NOMO-1 treated with dmso at 0.1 percent for 144 hours (cell line): ENCODE measurements at regions not wholly inside any gene's neighbourhood (a gene's known extent, or its start where the extent isn't known, plus 50 kb on each side); places are given as distances from the start of the nearest gene placed in this dataset.

ENCODE experiments used
- DNase-seq: peaks from one replicate; lab custom pipeline; 2025; ENCODE audit not compliant: unreplicated experiment; lab: John Stamatoyannopoulos, UW

DNA sequence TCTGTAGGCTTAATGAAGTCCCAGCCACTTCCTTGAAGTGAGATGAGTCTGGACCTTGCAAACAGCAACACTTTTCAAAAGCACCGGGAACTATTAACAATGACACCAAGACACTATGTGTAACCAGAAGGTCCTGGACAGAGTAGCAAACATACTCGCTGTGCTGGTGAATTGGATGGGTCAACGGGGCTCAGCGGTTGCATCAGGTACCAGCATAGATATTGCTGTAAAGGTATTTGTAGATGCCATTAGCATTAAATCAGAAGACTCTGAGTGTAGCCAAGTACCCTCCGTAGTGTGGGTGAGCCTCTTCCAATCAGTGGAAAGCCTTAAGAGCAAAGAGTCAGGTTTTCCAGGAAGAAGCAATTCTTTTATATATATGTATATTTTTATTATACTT is 140.5 kb downstream of the IRX2 start:
- DNase-seq = no peak

DNA sequence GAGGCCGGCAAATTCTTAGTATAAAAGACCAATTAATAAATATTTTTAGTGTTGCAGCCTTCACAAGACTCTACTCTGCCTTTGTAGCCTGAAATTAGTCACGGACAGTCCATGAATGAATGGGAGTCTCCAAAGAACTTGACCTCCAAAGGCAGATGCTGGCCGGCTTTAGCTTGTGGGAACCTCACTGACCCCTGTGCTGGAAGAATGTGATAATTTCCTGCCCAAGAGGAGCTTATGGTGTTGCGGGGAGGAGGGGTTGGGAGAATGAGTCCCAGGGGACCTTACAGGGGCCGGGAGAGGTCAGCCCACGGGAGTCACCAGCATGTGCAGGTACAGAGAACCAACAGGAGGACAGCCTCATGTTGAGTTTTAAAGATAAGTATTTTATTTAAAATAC is 143.1 kb downstream of the IRX2 start:
- no peak for DNase-seq

DNA sequence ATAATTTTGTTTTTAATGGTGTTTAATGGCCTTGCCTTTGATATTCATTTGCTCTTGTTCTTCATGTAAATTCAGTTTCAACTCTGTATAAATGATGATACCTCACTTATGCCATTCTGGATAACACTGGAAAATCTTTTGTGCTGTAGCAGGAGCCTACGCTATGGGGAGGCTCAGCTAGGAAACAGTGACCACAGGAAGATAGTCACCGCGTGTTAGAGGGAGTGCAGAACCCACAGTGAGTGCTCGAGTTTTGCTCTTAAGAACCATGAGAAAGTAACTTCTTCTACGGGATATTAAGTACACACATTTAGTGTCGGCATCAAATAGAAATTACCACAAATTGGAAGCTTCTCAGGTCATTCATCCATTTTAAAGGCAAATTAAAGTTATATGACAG is 143.9 kb downstream of the IRX2 start:
- no peak for DNase-seq

DNA sequence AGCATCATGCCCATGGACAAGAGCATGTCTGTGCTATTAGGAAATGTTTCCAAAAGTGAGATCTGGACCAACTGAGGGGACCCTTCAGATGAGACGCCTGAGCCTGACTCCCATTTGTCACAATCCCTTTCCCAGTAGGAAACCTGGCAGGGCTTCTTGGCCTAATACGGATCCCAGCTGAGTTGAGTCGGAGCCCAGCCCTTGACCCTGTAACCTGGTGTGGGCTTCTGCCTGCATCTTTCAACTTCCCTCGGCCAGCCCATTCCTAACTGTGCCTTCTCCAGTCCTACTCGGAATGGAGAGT is 148.3 kb downstream of the IRX2 start:
- no peak for DNase-seq

DNA sequence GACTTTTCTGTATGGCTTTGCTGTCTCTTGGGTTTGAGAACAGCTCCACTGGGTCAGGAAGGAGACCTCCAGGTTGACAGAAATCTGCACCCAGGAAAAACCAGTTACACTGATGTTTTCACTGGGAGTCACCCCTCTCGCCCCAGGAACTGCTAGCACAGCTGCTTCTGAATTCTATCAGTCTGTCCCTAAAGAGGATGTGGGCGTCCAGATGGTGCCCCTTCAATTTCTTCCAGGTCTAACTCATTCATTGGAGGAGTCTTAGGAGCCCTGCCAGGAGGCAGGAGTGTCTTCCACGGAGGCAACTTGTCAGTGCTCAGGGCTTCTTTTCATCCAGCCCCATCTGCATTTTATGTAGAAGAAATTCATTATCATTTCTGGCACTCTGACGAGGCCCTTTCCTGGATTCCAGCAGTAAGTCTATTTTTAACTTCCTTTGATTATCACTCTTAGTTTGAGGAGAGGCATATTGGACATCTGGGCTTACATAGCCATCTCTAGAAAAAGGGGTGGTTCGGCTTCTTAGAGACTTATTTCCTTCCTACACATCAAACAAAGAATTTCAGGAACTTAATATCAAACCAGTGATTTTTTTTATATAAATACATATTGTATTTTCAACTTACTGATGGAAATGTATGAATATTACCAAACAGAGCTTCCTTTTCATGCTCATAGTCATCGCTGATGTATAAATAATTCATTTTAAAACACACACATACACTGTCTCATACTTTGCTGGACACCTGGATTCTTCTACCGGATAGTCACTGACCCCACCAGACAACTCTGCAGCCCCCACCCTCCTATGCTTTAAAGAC is 148.8 kb downstream of the IRX2 start:
- DNase-seq = no peak

DNA sequence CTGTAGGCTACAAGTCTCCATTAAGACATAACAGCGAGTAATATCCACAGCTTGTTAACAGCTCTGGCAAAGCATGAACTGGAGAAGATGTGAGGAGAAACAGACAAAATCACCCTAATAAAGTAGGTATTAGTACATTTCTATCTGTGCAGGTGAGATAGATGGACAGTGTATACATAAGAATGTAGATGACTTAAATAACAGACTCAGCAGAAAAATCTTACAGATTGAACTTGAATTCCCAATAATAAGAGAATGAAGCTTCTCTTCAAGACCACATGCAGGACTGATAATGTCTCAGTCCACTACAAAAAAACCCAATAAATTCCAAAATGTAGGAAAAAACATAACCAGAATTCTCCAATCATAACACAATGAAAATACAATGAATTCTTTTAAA is 153.0 kb downstream of the IRX2 start:
- DNase-seq = no peak

DNA sequence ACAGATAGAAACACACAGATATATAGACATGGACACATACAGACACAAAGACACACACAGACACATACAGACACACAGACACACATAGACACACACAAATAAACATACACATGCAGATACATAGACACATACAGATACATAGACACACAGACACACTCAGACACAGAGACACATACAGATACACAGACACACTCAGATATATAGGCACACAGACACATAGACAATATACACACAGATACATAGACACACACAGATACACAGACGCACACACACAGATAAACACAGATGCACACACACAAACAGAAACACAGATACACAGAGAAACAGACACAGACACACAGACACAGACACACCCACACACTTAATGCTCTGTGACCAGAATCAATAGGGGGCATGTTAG is 156.8 kb downstream of the IRX2 start:
- no peak for DNase-seq

DNA sequence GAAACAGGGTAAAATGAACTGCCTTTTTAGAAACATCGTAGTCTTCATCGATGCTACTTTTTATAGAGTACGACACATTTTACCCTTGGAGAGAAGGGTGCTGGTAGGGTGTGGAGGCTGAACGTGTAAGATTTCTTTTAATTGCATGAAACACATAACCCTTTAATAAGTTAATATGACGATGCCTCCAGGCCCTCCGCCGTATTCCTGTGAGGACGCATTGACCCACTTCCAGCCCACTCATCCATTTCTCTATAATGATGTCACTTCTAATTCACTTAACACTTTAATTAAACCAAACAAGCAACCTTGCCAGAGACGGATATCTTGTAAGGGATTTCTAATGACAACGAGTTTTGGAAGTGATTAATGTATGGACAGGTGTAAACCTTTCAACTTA is 158.7 kb downstream of the IRX2 start:
- no peak for DNase-seq

DNA sequence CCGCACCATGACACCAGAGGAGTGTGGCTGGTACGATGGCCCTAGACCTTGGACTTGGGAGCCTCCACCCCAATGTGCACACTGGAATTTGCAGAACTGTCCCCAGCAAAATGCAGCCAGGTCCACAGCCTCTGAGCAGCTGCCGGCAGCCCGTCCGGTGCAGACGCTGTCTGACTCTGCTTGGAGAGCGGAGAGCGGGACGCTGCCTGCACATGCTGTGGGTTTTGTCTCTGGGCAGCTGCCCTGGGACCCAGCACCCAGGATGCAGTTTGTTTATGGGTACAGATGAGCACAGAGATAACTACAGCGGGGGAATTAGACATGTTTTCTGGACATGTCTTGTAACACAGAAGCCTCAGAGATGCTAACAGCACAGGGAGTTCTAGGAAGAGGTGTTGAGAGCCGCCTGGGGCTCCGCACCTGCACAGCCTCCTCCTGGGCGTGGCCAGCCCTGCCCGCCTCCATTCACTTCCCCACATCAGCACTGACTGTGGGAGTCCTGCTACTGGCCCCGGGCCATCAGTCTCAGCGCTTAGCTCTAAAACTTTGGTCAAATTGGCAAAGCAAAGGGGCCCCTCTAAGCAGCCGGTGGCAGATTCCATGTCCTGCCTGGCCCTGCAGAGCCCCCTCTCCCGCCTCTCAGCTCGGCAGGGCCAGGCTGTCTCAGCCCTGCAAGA is 159.6 kb downstream of the IRX2 start:
- no peak for DNase-seq

DNA sequence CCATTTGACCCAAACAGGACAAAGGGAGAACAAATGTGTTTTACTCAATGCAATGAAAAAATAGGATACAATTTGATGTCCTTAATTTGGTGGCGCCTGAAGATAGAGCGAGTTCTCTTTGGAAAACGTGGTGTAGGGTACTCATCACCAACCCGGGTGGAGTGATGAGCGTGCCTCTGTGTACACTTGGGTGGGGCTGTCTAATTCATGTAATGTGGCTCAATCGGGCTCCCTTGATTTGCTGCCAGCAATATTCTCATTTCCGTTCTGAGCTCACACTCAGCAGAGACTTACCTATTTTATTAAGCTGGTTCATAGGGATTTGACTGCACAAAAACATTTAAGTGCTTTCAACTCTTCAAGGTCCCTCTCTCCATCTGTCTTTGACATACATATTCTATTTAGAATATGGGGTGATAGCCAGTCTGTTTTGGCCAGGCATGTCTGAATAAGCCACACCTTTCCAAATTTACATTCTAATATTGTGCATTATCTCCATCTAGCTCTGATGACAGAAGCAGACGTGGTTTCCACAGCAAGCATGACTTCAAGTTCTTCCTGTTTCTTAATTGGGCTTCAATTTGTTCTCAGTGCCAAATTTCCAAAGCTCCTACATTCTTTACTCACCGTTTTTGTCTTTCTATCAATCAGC is 162.5 kb downstream of the IRX2 start:
- no peak for DNase-seq

DNA sequence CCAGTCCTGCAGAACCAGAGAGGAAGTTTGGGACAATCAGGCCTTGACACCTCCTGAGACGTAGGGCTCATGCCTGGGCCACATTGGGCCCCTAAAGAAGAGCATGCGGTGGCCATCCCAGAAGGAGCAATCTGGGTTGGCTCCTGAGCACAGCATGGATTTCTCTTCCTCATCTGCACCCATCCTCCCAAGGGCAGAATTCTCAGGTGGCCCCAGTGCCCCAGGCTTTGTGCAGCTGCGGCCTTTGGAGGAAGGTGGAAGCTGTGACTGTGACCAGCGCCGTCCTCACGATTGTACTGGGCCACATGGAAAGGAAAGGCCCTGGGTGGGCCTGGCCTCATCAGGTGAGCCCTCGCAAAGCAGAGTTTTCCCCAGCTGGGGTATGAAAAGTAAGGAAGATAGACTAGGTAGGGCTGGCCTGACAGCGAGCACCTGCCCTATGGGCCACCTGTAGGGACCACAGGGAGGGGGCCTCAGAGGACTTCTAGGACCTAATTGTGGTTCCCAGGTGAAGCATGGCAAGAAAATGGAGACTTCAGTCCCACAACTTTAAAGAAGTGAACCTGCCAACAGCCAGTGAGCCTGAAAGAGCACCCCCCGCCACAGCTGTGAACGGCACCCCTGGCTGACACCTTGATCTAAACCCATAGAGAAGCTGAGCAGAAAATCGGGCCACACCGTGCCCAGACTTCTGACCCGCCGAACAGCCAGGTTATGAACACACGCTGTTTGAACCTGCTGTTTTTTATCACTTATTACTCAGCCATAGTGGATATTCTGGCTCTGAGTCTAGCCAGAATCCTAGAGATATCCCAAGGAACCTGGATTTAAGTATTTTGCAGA is 164.1 kb downstream of the IRX2 start:
- no peak for DNase-seq

DNA sequence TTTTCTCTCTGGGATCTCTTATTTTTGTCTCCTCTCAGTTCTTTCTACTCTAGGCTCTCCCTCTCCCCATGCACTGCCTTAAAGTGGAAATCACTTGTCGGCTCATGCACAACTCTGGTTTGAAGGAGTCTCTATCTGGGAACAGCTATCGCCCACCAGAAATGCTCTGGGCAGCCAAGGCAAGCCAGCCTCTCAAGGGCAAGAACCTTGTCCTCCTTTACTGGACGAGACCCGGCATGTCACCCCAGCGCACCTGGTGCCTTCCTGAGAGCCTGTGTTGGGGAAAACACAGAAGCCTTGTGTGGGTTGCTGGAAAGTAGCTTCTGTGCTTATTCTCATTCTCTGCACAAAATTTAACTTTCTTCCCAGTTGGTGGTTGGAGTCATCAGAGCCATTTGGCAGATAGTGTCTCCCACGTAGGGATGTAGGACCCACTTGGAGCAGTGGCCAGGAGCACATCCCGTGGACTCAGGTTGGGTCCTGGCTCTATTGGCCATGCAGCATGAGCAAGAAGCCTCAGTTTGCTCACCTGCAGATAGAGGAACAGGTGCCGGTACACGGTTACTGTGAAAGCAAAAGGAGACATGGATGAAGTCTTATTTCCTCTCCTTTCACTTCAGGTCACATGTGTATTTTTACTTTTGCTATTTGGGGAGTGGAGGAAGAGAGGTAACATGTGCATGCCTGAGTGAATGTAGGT is 165.3 kb downstream of the IRX2 start:
- no peak for DNase-seq

DNA sequence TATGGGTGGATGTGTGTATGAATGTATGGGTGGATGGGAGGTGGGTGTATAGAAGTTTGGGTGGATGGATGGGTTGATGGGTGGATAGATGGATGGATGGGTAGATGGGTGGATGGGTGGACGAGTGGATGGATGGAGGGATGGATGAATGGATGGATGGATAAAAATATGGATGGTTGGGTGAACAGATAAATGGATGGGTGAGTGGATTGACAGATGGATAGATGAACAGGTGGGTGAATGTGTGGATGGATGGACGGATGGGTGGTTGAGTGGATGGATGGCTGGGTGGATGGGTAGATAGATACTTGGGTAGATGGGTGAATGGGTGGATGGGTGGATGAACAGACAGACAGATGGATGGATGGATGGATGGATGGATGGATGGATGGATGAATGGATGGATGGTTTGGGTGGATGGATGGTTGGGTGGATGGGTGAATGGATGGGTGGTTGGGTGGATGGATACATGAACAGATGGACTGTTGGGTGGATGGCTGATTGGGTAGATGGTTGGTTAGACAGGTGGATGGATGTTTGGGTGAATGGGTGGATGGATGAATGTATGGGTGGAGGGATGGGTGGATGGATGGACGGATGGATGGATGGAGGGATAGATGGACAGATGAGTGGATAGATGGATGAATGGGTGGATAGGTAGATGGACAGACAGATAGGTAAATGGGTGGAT is 166.8 kb downstream of the IRX2 start:
- no peak for DNase-seq

DNA sequence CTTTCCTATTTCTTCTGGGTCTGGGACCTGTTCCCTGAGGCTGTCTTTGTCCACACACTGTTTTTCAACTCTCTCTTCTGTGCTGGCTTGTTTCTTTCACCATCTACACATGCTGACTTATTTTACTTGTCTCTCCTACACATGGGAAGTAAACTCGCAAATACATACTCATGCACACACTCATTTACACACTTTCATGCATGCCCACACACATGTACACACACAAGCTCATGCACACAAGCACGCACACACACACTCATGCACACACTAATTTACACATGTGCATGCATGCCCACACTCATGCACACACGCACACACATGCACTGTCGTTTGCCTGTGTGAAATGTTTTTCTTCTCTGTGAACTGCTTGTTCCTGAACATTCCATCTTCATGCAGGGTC is 169.0 kb downstream of the IRX2 start:
- no peak for DNase-seq

DNA sequence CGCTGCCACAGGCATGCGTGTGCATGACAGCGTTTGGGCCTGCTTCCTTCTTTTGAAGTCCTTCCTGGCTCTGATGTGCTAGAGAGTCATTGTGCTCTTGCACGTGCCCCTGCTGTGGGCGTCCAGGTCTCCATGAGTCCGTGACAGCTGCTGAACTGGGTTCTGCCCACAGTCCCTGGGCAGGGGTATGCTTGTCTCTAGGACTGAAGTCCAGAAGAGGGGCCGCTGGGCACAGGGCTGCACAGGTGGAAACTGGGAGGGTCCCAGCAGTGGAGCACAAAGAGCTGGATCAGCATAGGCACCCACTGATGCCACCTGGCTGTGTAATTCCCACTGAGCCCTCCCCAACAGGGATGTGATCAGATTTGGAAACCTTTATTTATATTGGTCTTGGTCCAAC is 169.4 kb downstream of the IRX2 start:
- DNase-seq = no peak

DNA sequence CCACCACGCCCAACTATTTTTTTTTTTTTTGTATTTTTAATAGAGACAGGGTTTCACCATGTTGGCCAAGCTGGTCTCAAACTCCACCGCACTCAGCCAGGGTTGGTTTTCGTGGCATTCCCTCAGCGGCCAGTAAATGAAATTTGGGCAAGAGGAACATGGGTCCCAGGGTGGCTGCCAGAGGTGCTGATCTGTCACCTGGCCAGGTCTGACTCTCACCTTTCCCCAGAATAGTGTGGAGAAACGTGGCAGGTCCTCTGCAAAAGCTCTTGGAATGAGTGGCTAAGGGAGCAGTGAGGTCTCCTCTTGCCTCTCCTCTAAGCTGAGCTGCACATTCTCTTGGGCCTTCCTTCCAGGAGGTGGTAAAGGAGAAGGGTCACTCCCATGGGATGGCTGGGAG is 170.1 kb downstream of the IRX2 start:
- DNase-seq = no peak

DNA sequence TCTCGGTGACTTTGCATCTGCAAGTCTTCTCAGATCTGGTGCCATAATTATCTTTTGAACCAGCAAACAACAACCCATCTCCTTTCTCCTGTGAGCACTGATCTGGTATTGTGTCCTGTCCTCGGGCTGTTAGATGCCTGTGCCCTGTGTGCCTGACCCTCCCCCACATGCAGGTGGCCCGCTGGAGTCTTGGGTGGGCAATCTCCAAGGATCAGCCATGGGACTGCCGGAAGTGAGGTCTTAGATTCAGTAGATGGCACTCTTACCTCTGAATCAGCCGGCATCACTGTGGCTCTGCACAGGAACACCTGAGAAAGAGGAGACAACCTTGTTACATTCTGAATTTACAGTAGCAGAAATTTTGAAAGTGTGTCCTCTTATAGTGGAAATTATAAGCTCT is 172.4 kb downstream of the IRX2 start:
- DNase-seq = no peak

DNA sequence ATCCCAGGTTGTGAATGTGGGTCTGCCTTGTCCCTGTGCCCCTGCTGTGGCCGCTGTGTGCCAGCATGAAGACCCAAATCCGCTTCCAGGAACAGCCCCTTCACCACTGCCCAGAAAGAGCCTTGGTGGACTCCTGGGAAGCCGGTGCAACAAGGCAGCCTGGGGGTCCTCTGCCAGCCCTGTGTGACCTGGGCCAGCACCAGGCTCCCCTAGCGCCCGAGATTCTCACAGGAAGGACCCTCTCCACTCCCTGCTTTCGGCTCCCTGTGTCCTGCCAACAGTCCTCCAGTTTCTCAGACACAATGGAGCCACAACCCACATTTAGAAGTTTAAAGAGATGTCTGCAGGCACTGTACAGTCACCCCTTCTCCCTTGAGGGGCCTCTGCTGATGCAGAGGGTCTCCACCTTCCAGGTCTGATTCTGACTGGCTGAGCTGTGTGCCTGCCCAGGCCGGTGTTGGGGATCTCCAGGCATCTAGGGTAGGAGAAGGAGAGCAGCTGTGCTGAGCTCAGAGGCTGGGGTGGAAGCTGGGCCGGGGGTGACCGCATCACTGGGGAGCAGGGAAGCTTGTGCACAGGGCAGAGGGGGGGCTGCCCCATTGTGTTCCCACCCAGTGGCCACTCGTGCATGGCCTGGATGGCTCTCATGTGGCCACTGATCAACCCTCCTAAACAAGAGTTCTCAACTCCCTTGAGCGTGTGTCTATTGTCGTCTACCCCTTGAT is 174.0 kb downstream of the IRX2 start:
- no peak for DNase-seq

DNA sequence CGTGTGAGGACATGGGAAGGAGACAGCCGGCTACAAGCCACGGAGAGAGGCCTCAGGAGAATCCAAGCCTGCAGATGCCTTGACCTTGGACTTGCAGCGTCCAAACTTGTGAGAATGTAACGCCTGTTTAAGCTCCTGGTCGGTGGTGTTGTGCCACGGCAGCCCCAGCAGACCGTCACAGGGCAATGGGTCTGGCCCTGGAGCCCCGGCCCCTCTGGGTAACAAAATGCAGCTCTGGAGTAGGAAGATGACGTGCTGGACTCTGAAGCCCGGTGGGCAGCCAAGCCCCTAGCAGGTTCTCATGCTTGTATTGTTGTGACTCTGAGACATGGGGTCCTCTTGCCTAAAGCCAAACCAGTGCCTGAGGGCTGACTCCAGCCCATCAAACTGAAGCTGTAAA is 174.7 kb downstream of the IRX2 start:
- no peak for DNase-seq

DNA sequence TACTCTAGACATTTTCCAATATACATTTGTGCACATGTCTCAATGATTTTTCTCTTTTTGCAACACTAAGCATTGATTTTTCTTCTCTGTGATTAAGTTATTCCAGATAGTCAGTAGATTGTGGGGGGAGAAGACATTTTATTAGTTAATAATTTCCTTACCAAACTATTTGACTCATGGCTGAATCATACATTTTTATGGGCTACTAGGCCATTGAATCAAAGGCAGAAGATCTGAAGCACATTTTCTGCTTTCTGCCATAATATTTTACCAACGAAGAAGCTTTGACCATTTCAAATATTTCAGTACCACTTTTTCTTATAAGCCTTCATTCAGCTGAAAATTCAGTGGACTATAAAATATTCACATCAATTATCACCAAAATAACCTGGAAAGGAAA is 175.6 kb downstream of the IRX2 start:
- DNase-seq = no peak
